OCI-LY7 (cell line): ENCODE measurements at regions not wholly inside any gene's neighbourhood (a gene's known extent, or its start where the extent isn't known, plus 50 kb on each side); places are given as distances from the start of the nearest gene placed in this dataset.

Experiments
- EZH2phosphoT487 ChIP-seq: fragments of 200-600 bp; sonication (generic); IDR thresholded peaks from 2 replicates; pipeline ENCODE4 v1.6.1; 2018; ENCODE audit warnings: low read depth, borderline replicate concordance, mild to moderate bottlenecking, mixed run types, antibody characterized with exemption, low read length, moderate library complexity, mixed read lengths
- TF ChIP-seq, protein P1 (sequence below): fragments of 200-600 bp; sonication (generic); conservative IDR thresholded peaks from 2 replicates; pipeline ENCODE4 v1.5.1; 2014; ENCODE audit warnings: mild to moderate bottlenecking, antibody characterized with exemption, low read length, moderate library complexity, mixed read lengths

- TF ChIP-seq, protein P1, sequence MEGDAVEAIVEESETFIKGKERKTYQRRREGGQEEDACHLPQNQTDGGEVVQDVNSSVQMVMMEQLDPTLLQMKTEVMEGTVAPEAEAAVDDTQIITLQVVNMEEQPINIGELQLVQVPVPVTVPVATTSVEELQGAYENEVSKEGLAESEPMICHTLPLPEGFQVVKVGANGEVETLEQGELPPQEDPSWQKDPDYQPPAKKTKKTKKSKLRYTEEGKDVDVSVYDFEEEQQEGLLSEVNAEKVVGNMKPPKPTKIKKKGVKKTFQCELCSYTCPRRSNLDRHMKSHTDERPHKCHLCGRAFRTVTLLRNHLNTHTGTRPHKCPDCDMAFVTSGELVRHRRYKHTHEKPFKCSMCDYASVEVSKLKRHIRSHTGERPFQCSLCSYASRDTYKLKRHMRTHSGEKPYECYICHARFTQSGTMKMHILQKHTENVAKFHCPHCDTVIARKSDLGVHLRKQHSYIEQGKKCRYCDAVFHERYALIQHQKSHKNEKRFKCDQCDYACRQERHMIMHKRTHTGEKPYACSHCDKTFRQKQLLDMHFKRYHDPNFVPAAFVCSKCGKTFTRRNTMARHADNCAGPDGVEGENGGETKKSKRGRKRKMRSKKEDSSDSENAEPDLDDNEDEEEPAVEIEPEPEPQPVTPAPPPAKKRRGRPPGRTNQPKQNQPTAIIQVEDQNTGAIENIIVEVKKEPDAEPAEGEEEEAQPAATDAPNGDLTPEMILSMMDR: no peak
- no peak for TF ChIP-seq EZH2phosphoT487
Observed at GRCh38 chr7:85407391-85407790, 220.5 kb upstream of the SEMA3D start.
